NCI-H1694 (cell line): ENCODE measurements at regions not wholly inside any gene's neighbourhood (a gene's known extent, or its start where the extent isn't known, plus 50 kb on each side); places are given as distances from the start of the nearest gene placed in this dataset.

Experiments used
- DNase-seq: peaks from one replicate; lab custom pipeline; 2025; lab: John Stamatoyannopoulos, UW

DNA sequence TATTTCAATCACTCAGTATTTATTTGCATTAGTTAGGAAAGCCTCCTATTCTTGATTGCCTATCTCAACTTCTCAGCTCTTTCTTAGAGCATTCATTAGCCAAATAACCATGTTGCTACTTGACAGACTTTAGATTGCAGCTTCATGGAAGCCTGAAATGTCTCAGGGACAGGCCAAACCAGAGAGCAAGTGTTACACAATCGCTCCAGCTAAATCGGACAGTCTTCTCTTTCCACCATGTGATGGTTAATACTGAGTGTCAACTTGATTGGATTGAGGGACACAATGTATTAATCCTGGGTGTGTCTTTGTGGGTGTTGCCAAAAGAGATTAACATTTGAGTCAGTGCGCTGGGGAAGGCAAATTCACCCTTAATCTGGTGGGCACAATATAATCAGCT is 106.5 kb upstream of the DRD2 start:
- no peak for DNase-seq

DNA sequence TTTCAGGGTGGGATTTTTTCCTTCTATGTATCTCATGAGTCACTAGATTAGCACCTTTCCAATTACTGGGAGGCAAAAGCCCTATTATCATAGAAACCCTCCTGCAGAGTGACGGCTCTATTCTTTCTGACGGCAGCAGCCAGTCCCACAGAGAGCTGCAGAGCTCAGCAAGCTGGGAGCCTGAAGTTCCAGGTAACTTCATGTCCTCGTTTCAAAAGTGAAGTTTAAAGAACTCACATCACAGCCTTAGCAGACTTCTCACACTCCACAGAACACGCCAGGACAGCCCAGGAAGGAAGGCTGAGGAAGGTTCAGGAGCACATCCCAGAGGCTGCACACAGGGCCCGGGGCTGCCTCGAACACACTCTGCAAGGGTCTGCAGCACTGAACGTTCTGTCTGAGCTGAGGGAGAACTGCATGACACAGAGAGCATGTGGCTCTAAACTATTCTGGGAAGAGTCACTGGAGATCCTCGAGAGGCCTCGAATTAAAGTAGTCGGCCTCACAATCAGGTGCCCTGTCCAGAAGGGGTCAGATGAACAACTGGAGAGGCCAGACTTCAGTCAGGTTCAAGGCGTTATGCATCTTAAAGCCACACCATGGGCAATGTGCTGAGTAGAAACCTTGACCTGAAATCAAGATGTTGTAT is 104.2 kb upstream of the DRD2 start:
- no peak for DNase-seq

- DNase-seq: no peak
Measured at GRCh38 chr11:113578715-113579250, 103.6 kb upstream of the DRD2 start.

DNA sequence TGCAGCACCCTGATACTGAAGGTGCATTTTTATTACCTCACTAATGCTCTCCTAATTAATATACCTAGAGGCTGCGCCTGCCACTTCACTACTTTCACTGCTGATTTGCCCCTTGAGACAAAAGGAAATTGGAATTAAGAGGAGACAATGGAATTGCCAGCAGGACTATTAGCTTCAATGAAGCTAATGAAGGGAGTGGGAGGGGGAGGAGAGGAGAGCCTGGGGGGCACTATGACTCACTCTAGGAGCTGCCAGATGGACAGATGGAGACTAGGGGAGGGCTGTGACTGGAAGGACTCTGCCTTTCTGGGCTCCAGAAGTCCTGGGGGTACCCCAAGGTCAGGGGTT is 102.8 kb upstream of the DRD2 start:
- DNase-seq: no peak

GRCh38 chr11:113577356-113578032 is 102.3 kb upstream of the DRD2 start:
- DNase-seq: no peak

DNA sequence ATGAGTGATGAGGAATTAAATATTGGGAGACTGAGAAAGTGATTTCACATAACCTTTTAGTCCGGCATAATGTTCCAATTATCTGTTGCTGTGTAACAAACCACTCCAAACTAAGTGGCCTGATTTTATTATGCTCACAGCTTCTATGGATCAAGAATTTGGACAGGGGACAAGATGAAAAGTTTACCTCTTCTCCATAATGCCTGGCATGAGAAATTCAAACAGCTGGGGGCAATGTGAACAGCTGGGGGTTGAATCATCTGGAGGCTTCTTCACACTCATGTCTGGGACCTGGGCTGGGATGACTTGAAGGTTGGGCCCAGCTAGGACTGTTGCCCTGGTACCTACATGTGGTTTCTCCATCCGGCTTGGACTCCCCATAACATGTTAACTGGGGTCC is 99.4 kb upstream of the DRD2 start:
- no peak for DNase-seq

GRCh38 chr11:113574171-113574570 is 99.0 kb upstream of the DRD2 start:
- DNase-seq: no peak

- DNase-seq: no peak
Measured at GRCh38 chr11:113572136-113572735, 97.0 kb upstream of the DRD2 start.

GRCh38 chr11:113571531-113571930 is 96.3 kb upstream of the DRD2 start:
- DNase-seq: no peak

DNA sequence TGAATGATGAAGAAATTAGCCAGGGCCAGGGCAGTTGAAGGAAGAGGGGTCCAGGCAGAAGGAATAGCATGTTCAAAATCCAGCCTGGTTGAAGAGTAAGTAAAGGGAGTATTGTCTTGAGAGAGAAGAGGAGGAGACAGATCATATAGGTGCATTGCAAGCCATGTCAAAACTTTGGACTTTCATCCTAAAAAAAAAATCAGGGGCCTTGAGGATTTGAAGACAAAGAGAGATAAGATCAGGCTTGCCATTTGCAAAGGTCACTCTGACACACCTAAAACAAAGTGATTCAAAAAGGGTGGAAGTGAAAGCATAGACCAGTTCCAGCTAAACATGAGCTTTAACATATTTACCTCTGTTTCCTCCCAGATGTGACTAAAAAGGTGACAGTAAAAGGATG is 95.7 kb upstream of the DRD2 start:
- DNase-seq: no peak

DNA sequence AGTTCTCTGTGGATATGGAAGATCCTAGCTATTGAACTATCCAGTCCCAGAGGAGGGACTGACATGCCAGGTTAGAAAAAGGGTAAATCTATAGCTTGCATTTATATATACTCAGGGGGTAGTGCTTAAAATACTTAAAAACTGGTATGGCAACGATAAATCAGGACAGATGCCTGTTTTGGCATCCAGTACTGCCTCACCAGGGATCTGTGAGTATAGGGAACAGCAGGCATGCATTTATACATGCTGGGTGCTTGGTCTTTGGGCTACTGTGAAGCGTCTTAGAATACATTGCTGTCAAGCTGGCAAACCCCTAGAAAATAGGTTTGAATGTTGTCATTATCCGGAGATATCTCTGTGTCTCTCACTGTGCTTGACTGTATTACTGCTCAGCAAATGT is 94.2 kb upstream of the DRD2 start:
- no peak for DNase-seq

DNA sequence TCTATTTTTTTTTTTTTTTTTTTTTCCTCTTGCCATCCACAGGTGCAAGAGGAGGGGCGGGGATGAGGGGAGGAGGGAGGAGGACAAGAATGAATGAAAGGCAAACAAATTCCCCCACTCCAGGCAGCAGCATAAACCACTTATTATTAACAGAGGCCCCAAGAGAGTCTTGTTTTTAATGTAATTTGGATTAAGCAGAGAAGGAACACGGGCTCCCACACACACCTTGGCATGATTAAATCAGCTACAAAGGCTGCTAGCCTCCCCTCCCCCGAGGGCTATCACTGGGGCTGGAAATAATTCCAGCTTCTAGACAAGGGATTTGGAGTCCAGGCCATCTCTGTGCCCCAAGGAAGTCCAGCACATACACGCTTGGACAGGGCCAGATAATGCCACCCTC is 93.4 kb upstream of the DRD2 start:
- DNase-seq: no peak

DNA sequence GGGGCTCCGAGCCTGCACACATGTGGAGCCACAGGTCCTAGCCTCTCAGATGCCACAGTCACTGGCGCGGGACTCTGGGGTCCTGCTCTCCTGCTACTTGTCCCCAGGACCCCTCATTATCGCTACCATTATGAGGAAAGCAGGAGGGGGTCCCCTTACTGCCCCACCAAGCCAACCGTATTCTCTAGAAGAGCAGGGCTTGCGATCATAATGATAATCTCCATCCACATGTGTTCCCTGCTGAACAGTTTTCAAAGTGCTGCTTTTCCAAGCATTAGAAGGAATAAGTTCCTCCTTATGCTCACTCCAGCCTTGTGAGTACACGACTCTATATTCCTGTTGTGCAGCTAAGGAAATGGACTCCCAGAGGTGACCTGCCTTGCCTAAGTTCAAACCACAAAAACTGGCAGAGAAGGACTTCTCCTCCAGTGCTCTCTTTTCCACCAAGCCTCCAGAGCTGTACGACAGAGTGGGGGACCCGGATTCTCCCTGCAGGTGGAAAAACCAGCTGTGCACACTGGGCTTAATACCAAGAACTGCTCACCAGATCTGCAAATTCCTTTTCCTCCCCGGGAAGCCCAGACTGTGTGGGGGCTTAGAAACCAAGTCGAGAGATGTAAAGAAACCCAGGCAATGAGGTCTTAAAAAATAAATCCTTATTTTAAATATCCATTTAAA is 92.8 kb upstream of the DRD2 start:
- DNase-seq: no peak

GRCh38 chr11:113567097-113567496 is 91.9 kb upstream of the DRD2 start:
- no peak for DNase-seq

- DNase-seq: no peak
Measured at GRCh38 chr11:113564527-113565130, 89.4 kb upstream of the DRD2 start.

DNA sequence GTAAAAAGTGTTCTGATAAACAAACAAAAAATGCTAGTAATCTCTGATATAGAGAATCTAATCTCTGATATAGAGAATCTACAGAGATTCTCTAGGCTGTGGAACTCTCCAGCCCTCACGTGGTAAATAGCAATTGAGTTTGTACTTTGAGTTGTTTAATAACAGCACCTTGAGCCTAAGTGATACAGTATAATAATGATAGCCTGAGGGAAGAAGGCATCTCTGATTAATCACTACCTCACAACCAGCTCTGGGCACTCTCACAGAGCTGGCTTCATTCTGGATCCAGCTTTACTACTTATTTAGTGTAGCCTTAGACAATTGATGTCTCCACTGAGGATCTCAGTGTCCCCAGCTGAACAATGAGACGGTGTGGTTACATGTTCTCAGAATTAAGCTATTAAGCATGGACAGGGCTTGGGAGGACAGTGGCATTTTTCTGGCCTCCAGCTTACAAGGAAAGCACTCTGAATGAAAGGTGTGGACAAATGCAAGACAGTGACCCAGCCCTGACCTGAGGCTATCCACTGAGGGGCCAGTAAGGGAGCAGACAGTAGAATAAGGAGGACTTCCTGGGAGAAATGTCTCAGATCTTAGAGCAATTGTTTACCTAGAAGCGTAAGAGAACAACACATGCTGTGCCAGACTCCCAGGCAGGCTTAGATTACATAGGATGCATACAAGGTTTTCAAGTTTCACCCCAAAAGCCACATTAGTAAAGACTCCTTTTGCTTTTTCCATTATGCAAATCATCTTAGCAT is 88.7 kb upstream of the DRD2 start:
- DNase-seq: no peak

- DNase-seq: no peak
Measured at GRCh38 chr11:113562981-113563461, 87.8 kb upstream of the DRD2 start.

GRCh38 chr11:113562576-113562975 is 87.4 kb upstream of the DRD2 start:
- DNase-seq: no peak

DNA sequence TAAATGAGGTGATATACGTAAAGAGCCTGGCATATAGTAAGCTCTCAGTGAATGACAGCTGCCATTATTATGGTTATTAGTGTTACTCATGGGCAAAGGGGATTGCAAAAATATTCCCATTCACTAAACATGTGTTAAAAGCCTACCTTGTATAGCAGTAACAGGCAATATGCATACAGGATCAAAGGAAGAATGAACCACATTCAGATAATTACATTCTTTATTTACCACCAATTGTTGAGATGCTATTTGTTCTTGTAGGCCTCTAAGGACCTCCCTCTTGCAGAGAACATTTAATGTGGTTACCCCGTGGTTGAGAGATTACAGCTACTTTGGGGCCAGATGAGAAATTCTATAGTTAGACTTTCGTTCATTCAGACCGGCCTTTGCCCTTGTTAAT is 82.7 kb upstream of the DRD2 start:
- DNase-seq: no peak

- DNase-seq: no peak
Measured at GRCh38 chr11:113556036-113556435, 80.8 kb upstream of the DRD2 start.

GRCh38 chr11:113555071-113555619 is 79.9 kb upstream of the DRD2 start:
- DNase-seq: no peak
